ENCODE measurements at regions not wholly inside any gene's neighbourhood (a gene's known extent, or its start where the extent isn't known, plus 50 kb on each side); places are given as distances from the start of the nearest gene placed in this dataset.

DNA sequence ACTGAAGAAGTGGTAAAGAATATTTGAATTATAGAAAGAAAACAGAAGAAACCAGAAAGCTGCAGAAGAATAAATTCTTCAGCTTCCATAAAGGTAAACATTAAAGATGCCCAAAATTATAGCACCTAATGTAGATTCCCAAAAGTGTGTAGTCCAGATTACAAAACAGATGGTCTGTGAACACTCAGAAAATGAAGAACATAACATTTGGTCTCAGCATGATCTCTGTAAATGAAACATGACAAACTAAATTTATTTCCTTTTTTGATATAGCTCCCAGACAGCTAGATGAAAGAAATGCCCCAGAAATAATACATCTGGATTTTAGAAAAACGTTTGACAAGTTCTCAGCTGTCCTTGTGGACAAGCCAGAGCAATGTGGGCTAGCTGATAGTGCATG is 794.2 kb upstream of the NXPH2 start:
- POLR2A ChIA-PET = no interaction called here
- CTCF ChIA-PET = interaction anchor here (0.5 kb wide), 1 partner anchor 9 kb away, joined by 5 read pairs; no protein-coding TSS in a partner anchor
- H3K27me3 ChIP-seq (ENCODE audit: control insufficient read depth, insufficient read depth, low read length) = no peaks in the 10 kb centered on the region
- no peak overlapping the region for H3K4me3 ChIP-seq (ENCODE audit: low read depth in 2 of 2, low read length in 2 of 2)
- no peaks in the 10 kb centered on the region for H3K36me3 ChIP-seq (ENCODE audit: control insufficient read depth, insufficient read depth, low read length)
- no peaks in the 10 kb centered on the region for H3K4me1 ChIP-seq (ENCODE audit: control insufficient read depth, insufficient read depth, low read length)
- in situ Hi-C loops (cut with HindIII; ENCODE audit: low pct_unique_long_range_greater_than_20kb, low sequenced_read_pairs) = no loop called here
- DNase-seq (ENCODE audit: low read depth, low spot score) = no peak
- H3K27ac ChIP-seq (ENCODE audit: low read length) = no peak overlapping the region
- no peak for ATAC-seq
- no TSS peak for BruUV-seq (replicated peaks)
- no peaks in the 10 kb centered on the region for H3K9me3 ChIP-seq (ENCODE audit: control insufficient read depth, insufficient read depth, low read depth, low read length)
- intact Hi-C loops (cut with micrococcal nuclease; ENCODE audit: unreplicated experiment) = no loop called here
- TF ChIP-seq, protein P1, sequence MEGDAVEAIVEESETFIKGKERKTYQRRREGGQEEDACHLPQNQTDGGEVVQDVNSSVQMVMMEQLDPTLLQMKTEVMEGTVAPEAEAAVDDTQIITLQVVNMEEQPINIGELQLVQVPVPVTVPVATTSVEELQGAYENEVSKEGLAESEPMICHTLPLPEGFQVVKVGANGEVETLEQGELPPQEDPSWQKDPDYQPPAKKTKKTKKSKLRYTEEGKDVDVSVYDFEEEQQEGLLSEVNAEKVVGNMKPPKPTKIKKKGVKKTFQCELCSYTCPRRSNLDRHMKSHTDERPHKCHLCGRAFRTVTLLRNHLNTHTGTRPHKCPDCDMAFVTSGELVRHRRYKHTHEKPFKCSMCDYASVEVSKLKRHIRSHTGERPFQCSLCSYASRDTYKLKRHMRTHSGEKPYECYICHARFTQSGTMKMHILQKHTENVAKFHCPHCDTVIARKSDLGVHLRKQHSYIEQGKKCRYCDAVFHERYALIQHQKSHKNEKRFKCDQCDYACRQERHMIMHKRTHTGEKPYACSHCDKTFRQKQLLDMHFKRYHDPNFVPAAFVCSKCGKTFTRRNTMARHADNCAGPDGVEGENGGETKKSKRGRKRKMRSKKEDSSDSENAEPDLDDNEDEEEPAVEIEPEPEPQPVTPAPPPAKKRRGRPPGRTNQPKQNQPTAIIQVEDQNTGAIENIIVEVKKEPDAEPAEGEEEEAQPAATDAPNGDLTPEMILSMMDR (IDR thresholded peaks at IDR 0.05) = no peak
- TF ChIP-seq SIN3A (IDR thresholded peaks at IDR 0.05; ENCODE audit: borderline replicate concordance, insufficient read depth, low read depth, low read length) (no peak), TCF7L2 (IDR thresholded peaks at IDR 0.05; ENCODE audit: low read depth, low read length) (no peak), POLR2AphosphoS5 (IDR thresholded peaks at IDR 0.05; ENCODE audit: low read depth, low read length) (no peak)
- TF ChIP-seq, protein P2, sequence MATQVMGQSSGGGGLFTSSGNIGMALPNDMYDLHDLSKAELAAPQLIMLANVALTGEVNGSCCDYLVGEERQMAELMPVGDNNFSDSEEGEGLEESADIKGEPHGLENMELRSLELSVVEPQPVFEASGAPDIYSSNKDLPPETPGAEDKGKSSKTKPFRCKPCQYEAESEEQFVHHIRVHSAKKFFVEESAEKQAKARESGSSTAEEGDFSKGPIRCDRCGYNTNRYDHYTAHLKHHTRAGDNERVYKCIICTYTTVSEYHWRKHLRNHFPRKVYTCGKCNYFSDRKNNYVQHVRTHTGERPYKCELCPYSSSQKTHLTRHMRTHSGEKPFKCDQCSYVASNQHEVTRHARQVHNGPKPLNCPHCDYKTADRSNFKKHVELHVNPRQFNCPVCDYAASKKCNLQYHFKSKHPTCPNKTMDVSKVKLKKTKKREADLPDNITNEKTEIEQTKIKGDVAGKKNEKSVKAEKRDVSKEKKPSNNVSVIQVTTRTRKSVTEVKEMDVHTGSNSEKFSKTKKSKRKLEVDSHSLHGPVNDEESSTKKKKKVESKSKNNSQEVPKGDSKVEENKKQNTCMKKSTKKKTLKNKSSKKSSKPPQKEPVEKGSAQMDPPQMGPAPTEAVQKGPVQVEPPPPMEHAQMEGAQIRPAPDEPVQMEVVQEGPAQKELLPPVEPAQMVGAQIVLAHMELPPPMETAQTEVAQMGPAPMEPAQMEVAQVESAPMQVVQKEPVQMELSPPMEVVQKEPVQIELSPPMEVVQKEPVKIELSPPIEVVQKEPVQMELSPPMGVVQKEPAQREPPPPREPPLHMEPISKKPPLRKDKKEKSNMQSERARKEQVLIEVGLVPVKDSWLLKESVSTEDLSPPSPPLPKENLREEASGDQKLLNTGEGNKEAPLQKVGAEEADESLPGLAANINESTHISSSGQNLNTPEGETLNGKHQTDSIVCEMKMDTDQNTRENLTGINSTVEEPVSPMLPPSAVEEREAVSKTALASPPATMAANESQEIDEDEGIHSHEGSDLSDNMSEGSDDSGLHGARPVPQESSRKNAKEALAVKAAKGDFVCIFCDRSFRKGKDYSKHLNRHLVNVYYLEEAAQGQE (IDR thresholded peaks at IDR 0.05; ENCODE audit: insufficient read depth in 1 of 2, low read depth in 2 of 2, low read length in 1 of 2) = no peak

DNA sequence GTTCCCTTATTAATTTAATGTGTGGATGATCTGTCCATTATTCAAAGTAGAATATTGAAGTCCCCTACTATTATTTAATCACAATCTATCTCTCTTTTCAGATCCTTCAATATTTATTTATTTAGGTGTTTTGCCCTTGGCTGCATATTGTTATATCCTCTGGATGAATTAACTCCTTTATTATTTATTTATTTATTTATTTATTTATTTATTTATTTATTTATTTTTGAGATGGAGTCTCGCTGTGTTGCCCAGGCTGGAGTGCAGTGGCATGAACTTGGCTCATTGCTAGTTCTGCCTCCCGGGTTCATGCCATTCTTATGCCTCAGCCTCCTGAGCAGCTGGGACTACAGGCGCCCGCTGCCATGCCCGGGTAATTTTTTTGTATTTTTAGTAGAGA is 776.6 kb upstream of the NXPH2 start:
- Histone ChIP-seq H3K36me3 (ENCODE audit: control insufficient read depth, insufficient read depth, low read length) (no peaks in the 10 kb centered on the region), H3K4me1 (ENCODE audit: control insufficient read depth, insufficient read depth, low read length) (no peaks in the 10 kb centered on the region), H3K27ac (ENCODE audit: low read length) (no peak overlapping the region), H3K27me3 (ENCODE audit: control insufficient read depth, insufficient read depth, low read length) (no peaks in the 10 kb centered on the region), H3K4me3 (ENCODE audit: low read depth in 2 of 2, low read length in 2 of 2) (no peak overlapping the region), H3K9me3 (ENCODE audit: control insufficient read depth, insufficient read depth, low read depth, low read length) (peaks cover 3% of the 10 kb centered on the region; the same call in 1 of the 2 replicates)
- POLR2A ChIA-PET = no interaction called here
- intact Hi-C loops (cut with micrococcal nuclease; ENCODE audit: unreplicated experiment) (no loop called here), in situ Hi-C loops (cut with HindIII; ENCODE audit: low pct_unique_long_range_greater_than_20kb, low sequenced_read_pairs) (no loop called here)
- no peak for DNase-seq (ENCODE audit: low read depth, low spot score)
- no TSS peak for BruUV-seq (replicated peaks)
- TF ChIP-seq TCF7L2 (IDR thresholded peaks at IDR 0.05; ENCODE audit: low read depth, low read length) (no peak), SIN3A (IDR thresholded peaks at IDR 0.05; ENCODE audit: borderline replicate concordance, insufficient read depth, low read depth, low read length) (no peak), POLR2AphosphoS5 (IDR thresholded peaks at IDR 0.05; ENCODE audit: low read depth, low read length) (no peak)
- TF ChIP-seq, protein P1 (IDR thresholded peaks at IDR 0.05) = no peak
- TF ChIP-seq, protein P2 (IDR thresholded peaks at IDR 0.05; ENCODE audit: insufficient read depth in 1 of 2, low read depth in 2 of 2, low read length in 1 of 2) = no peak
- CTCF ChIA-PET = no interaction called here
- ATAC-seq = no peak
